Endothelial cell of umbilical vein (primary cell): ENCODE measurements at regions not wholly inside any gene's neighbourhood (a gene's known extent, or its start where the extent isn't known, plus 50 kb on each side); places are given as distances from the start of the nearest gene placed in this dataset.

Source experiments
- BruUV-seq: library from RNA; stranded (reverse); fragments of 400-500 nt; replicated peaks from 2 replicates; lab custom pipeline; 2021; lab: Mats Ljungman, UMichigan
- CTCF ChIA-PET: fragments of 300-600, 350-600 bp; sonication (Branson Sonifier 250); formaldehyde crosslinking; loops from one replicate; lab custom pipeline; 2021; ENCODE audit warnings: antibody characterized with exemption, inconsistent platforms; lab: Charles Lee
- POLR2A ChIA-PET: fragments of 300-600, 350-600 bp; sonication (Branson Sonifier 250); formaldehyde crosslinking; loops from one replicate; lab custom pipeline; 2021; ENCODE audit warnings: antibody characterized with exemption, inconsistent platforms; lab: Charles Lee
- DNase-seq: peaks from one replicate; pipeline ENCODE4 v3.0.0-alpha.2; 2011; ENCODE audit warnings: low read depth, low spot score
- FAIRE-seq: peaks from 2 replicates; lab custom pipeline; 2011; peaks lifted over from hg19 to GRCh38; lab: Jason Lieb, UNC
- H2AFZ ChIP-seq: 2 replicates; pipeline ENCODE4 v1.6.0; 2012; ENCODE audit warnings: low read depth, low read length, control low read depth, inconsistent platforms
- H3K27ac ChIP-seq: 2 replicates; pipeline ENCODE4 v1.5.1; 2011; ENCODE audit warnings: low read depth, mild to moderate bottlenecking, control low read depth, low read length, moderate library complexity; ENCODE audit not compliant: insufficient read depth
- H3K27me3 ChIP-seq, 2 experiments: 2 replicates each; pipeline versions ENCODE4 v1.6.0 to v1.6.1; 2011; ENCODE audit warnings: low read length in 2 of 2, mixed read lengths in 1 of 2; ENCODE audit not compliant: control insufficient read depth in 2 of 2, insufficient read depth in 2 of 2
- H3K36me3 ChIP-seq, 2 experiments: 2 replicates in 1 of 2; 3 replicates in 1 of 2; pipeline ENCODE4 v1.5.1; 2011; ENCODE audit warnings: low read length in 2 of 2, mild to moderate bottlenecking in 1 of 2, moderate library complexity in 1 of 2; ENCODE audit not compliant: control insufficient read depth in 2 of 2, insufficient read depth in 2 of 2; ENCODE audit errors: extremely low read depth in 1 of 2
- H3K4me1 ChIP-seq: 3 replicates; pipeline ENCODE4 v1.5.1; 2011; ENCODE audit warnings: mild to moderate bottlenecking, low read length; ENCODE audit not compliant: control insufficient read depth, insufficient read depth; ENCODE audit errors: extremely low read depth
- H3K4me2 ChIP-seq: 2 replicates; pipeline ENCODE4 v1.6.1; 2011; ENCODE audit warnings: low read length, control low read depth, mixed read lengths; ENCODE audit not compliant: insufficient read depth
- H3K4me3 ChIP-seq, 3 experiments: fragments of 200-600 bp in 1 of 3; sonication (generic), shearing (Covaris generic) in 1 of 3; replicated peaks in 1 of 3; 2 replicates each; pipeline ENCODE4 v1.5.1; 2011 to 2016; ENCODE audit warnings: control low read depth in 3 of 3, low read length in 3 of 3, mild to moderate bottlenecking in 2 of 3, inconsistent platforms in 1 of 3, low read depth in 1 of 3, moderate library complexity in 1 of 3; ENCODE audit not compliant: insufficient read depth in 1 of 3
- H3K79me2 ChIP-seq: 2 replicates; pipeline ENCODE4 v1.6.0; 2012; ENCODE audit warnings: low read length, inconsistent platforms; ENCODE audit not compliant: control insufficient read depth, insufficient read depth
- H3K9ac ChIP-seq: replicated peaks from 2 replicates; pipeline ENCODE3; 2011; ENCODE audit warnings: low read length, control low read depth; ENCODE audit not compliant: insufficient read depth; ENCODE audit errors: extremely low read depth
- H3K9me1 ChIP-seq: replicated peaks from 3 replicates; pipeline ENCODE4 v1.6.0; 2011; ENCODE audit warnings: mild to moderate bottlenecking, low read length; ENCODE audit not compliant: control insufficient read depth, insufficient read depth; ENCODE audit errors: extremely low read depth
- H3K9me3 ChIP-seq: replicated peaks from 2 replicates; pipeline ENCODE4 v1.5.1; 2012; ENCODE audit warnings: low read length, inconsistent platforms; ENCODE audit not compliant: control insufficient read depth, insufficient read depth
- H4K20me1 ChIP-seq: replicated peaks from 2 replicates; pipeline ENCODE3; 2011; ENCODE audit warnings: mild to moderate bottlenecking, low read length; ENCODE audit not compliant: control insufficient read depth, insufficient read depth; ENCODE audit errors: extremely low read depth
- CTCF ChIP-seq, 2 donors: IDR thresholded peaks; 1 replicate in 1 of 2; 2 replicates in 1 of 2; pipeline ENCODE4 v1.5.1; 2011; ENCODE audit warnings: low read length in 2 of 2, mild to moderate bottlenecking in 2 of 2, moderate library complexity in 2 of 2, control low read depth in 1 of 2, inconsistent platforms in 1 of 2, low read depth in 1 of 2; ENCODE audit not compliant: insufficient read depth in 1 of 2; ENCODE audit errors: extremely low read depth in 1 of 2
- EZH2 ChIP-seq: IDR thresholded peaks from 2 replicates; pipeline ENCODE4 v1.6.1; 2012; ENCODE audit warnings: borderline replicate concordance, low read depth, mild to moderate bottlenecking, moderate library complexity, low read length, inconsistent platforms; ENCODE audit not compliant: severe bottlenecking
- FOS ChIP-seq: IDR thresholded peaks from 2 replicates; pipeline ENCODE4 v1.6.1; 2011; ENCODE audit warnings: mild to moderate bottlenecking, low read length, moderate library complexity, borderline replicate concordance; ENCODE audit not compliant: insufficient read depth
- GATA2 ChIP-seq: IDR thresholded peaks from 2 replicates; pipeline ENCODE4 v1.7.0; 2011; ENCODE audit warnings: low read depth, mild to moderate bottlenecking, moderate library complexity, mixed read lengths, low read length; ENCODE audit not compliant: insufficient read length, insufficient read depth
- JUN ChIP-seq: IDR thresholded peaks from 2 replicates; pipeline ENCODE4 v1.6.1; 2011; ENCODE audit warnings: borderline replicate concordance, low read depth; ENCODE audit not compliant: insufficient read length, insufficient read depth
- MYC ChIP-seq: IDR thresholded peaks from one replicate; pipeline ENCODE4 v1.6.1; 2011; ENCODE audit warnings: mild to moderate bottlenecking, low read depth, low read length
- POLR2A ChIP-seq: IDR thresholded peaks from 2 replicates; pipeline ENCODE4 v1.6.1; 2012; ENCODE audit warnings: low read depth, mild to moderate bottlenecking, control low read depth, low read length
- POLR2AphosphoS5 ChIP-seq: IDR thresholded peaks from 2 replicates; pipeline ENCODE4 v1.6.1; 2012; ENCODE audit warnings: low read depth, mild to moderate bottlenecking, control low read depth, low read length, moderate library complexity; ENCODE audit not compliant: insufficient read depth
- dilution Hi-C: fragments of 300-500 bp; cut with MboI; formaldehyde crosslinking; loops from one replicate; pipeline ENCODE4 v1.15.0; 2019; ENCODE audit warnings: low sequenced_read_pairs; ENCODE audit not compliant: extremely low pct_ligation_motif_present
- intact Hi-C: fragments of 100-400 bp; cut with micrococcal nuclease; formaldehyde crosslinking; loops from one replicate; pipeline ENCODE4 v1.10.0; 2022

- no TSS peak for BruUV-seq
- Histone ChIP-seq H3K9ac (no peak overlapping the region), H3K4me2 (no peak overlapping the region), H3K9me3 (no peaks in the 10 kb centered on the region), H3K27me3 (peaks cover 0 to 4% of the 10 kb centered on the region in 2 experiments), H3K36me3 (no peaks in the 10 kb centered on the region), H3K9me1 (no peaks in the 10 kb centered on the region), H2AFZ (no peak overlapping the region), H3K27ac (no peak overlapping the region), H3K4me1 (no peaks in the 10 kb centered on the region), H4K20me1 (no peaks in the 10 kb centered on the region), H3K4me3 (no peak overlapping the region), H3K79me2 (no peaks in the 10 kb centered on the region)
- TF ChIP-seq EZH2, result no peak
- TF ChIP-seq GATA2, result no peak
- TF ChIP-seq JUN, result no peak
- no peak for TF ChIP-seq POLR2A
- no peak for TF ChIP-seq CTCF (IDR thresholded peaks at IDR 0.05; ENCODE audit: extremely low read depth in 1 of 2, insufficient read depth in 1 of 2, low read depth in 1 of 2, low read length in 2 of 2)
- no peak for TF ChIP-seq POLR2AphosphoS5
- no peak for TF ChIP-seq FOS
- TF ChIP-seq MYC, result no peak
- ChIA-PET POLR2A (interaction anchor here (0.5 kb wide), 1 partner anchor 758 kb away, joined by 4 read pairs; no protein-coding TSS in a partner anchor), CTCF (no interaction called here)
- DNase-seq, result no peak
- intact Hi-C loops, result no loop called here
- FAIRE-seq, result no peak
- dilution Hi-C loops, result no loop called here
Observed at GRCh38 chrX:39337451-39337850, 536.2 kb downstream of the MID1IP1 start.
